ENCODE measurements at regions not wholly inside any gene's neighbourhood (a gene's known extent, or its start where the extent isn't known, plus 50 kb on each side); places are given as distances from the start of the nearest gene placed in this dataset.

DNA sequence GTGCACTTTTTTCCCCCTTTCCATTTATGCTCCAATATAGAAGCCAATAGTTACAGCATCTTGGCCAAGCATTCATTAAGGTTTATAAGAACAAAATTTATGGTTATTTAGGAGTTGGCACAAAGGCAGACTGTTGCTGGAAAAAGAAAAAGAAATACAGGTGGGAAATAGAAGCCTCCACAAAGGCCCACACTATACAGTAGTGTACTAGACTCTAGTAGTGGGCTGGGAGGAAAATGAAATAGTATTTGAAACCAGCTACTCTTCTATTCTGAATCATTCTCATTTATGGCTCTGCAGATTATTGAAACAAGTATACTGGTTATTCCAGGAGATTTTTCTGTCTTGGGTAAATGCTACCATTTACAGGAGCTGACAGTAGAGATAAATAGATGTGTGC lies 80.9 kb upstream of the CDK6 start:
- DNase-seq (ENCODE audit: low read depth, low spot score) (no peak), FAIRE-seq (no peak)
- Histone ChIP-seq H3K27ac (ENCODE audit: control insufficient read depth, insufficient read depth, low read length) (peak overlapping the region; percentile 76), H3K4me2 (ENCODE audit: control insufficient read depth, extremely low read depth, insufficient read depth, low read depth, low read length) (peak overlapping the region; percentile 83), H3K9me3 (ENCODE audit: control insufficient read depth, low read depth, low read length) (no peaks in the 10 kb centered on the region), H3K4me1 (ENCODE audit: control insufficient read depth, extremely low read depth, insufficient read depth, low read length) (peaks cover 20% of the 10 kb centered on the region), H3K9me1 (ENCODE audit: control insufficient read depth, extremely low read depth, insufficient read depth, low read length) (no peaks in the 10 kb centered on the region), H3K79me2 (ENCODE audit: control insufficient read depth, insufficient read depth, low read length) (no peaks in the 10 kb centered on the region), H3K9ac (ENCODE audit: control insufficient read depth, extremely low read depth, insufficient read depth, low read length) (peak overlapping the region; percentile 55), H3K27me3 (ENCODE audit: control insufficient read depth, extremely low read depth, insufficient read depth, low read length) (no peaks in the 10 kb centered on the region), H2AFZ (ENCODE audit: control insufficient read depth, low read length) (peak overlapping the region; percentile 44), H3K36me3 (ENCODE audit: control insufficient read depth in 2 of 2, extremely low read depth in 1 of 2, insufficient read depth in 2 of 2, low read length in 2 of 2) (no peaks in the 10 kb centered on the region), H3K4me3 (ENCODE audit: control insufficient read depth in 2 of 3, extremely low read depth in 1 of 3, insufficient read depth in 2 of 3, low read depth in 1 of 3, low read length in 3 of 3) (peak overlapping the region in 2 of 3 experiments; percentile 19 to 35), H4K20me1 (ENCODE audit: control insufficient read depth, extremely low read depth, insufficient read depth, low read length) (no peaks in the 10 kb centered on the region)
- dilution Hi-C loops (cut with MboI; ENCODE audit: extremely low pct_ligation_motif_present, low sequenced_read_pairs): no loop called here
- TF ChIP-seq, protein P1, sequence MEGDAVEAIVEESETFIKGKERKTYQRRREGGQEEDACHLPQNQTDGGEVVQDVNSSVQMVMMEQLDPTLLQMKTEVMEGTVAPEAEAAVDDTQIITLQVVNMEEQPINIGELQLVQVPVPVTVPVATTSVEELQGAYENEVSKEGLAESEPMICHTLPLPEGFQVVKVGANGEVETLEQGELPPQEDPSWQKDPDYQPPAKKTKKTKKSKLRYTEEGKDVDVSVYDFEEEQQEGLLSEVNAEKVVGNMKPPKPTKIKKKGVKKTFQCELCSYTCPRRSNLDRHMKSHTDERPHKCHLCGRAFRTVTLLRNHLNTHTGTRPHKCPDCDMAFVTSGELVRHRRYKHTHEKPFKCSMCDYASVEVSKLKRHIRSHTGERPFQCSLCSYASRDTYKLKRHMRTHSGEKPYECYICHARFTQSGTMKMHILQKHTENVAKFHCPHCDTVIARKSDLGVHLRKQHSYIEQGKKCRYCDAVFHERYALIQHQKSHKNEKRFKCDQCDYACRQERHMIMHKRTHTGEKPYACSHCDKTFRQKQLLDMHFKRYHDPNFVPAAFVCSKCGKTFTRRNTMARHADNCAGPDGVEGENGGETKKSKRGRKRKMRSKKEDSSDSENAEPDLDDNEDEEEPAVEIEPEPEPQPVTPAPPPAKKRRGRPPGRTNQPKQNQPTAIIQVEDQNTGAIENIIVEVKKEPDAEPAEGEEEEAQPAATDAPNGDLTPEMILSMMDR (optimal IDR thresholded peaks at IDR 0.05 in 1 of 3, IDR thresholded peaks at IDR 0.05 in 1 of 3, conservative IDR thresholded peaks at IDR 0.05 in 1 of 3; ENCODE audit: extremely low read depth in 1 of 3, insufficient read depth in 2 of 3, low read length in 3 of 3): no peak
- TF ChIP-seq EZH2 (IDR thresholded peaks at IDR 0.05; ENCODE audit: low read length): no peak

DNA sequence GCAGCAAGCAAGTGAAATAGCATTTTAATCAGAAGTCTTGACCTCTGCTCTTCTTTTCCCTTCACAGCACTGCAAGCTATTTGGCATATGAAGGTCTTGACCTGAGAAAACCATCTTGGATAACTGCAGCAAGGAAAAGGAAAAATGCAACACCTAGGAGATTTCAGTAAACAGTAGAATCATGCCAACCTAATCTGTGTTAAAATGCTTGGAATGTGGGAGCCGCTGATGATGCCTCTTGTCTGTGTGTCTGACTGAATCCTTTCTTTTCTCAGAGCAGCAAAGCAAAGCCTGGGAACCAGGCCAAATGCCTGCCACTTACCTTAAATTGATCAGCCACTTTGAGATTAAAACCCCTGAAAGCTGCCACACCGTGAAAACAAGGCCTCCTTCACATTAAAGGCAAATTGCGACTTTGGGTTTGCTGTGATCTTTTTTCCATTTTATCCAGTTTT lies 80.4 kb upstream of the CDK6 start:
- no peaks in the 10 kb centered on the region for H3K9me3 ChIP-seq (ENCODE audit: control insufficient read depth, low read depth, low read length)
- no peaks in the 10 kb centered on the region for H3K27me3 ChIP-seq (ENCODE audit: control insufficient read depth, extremely low read depth, insufficient read depth, low read length)
- peaks cover 20% of the 10 kb centered on the region for H3K4me1 ChIP-seq (ENCODE audit: control insufficient read depth, extremely low read depth, insufficient read depth, low read length)
- peak overlapping the region; percentile 44 for H2AFZ ChIP-seq (ENCODE audit: control insufficient read depth, low read length)
- no peaks in the 10 kb centered on the region for H3K79me2 ChIP-seq (ENCODE audit: control insufficient read depth, insufficient read depth, low read length)
- H3K9ac ChIP-seq (ENCODE audit: control insufficient read depth, extremely low read depth, insufficient read depth, low read length): peak overlapping the region; percentile 55
- TF ChIP-seq EZH2 (IDR thresholded peaks at IDR 0.05; ENCODE audit: low read length): no peak
- TF ChIP-seq, protein P1 (optimal IDR thresholded peaks at IDR 0.05 in 1 of 3, IDR thresholded peaks at IDR 0.05 in 1 of 3, conservative IDR thresholded peaks at IDR 0.05 in 1 of 3; ENCODE audit: extremely low read depth in 1 of 3, insufficient read depth in 2 of 3, low read length in 3 of 3): no peak
- peak overlapping the region in 2 of 3 experiments; percentile 19 to 41 for H3K4me3 ChIP-seq (ENCODE audit: control insufficient read depth in 2 of 3, extremely low read depth in 1 of 3, insufficient read depth in 2 of 3, low read depth in 1 of 3, low read length in 3 of 3)
- no peaks in the 10 kb centered on the region for H4K20me1 ChIP-seq (ENCODE audit: control insufficient read depth, extremely low read depth, insufficient read depth, low read length)
- H3K36me3 ChIP-seq (ENCODE audit: control insufficient read depth in 2 of 2, extremely low read depth in 1 of 2, insufficient read depth in 2 of 2, low read length in 2 of 2): no peaks in the 10 kb centered on the region
- no peaks in the 10 kb centered on the region for H3K9me1 ChIP-seq (ENCODE audit: control insufficient read depth, extremely low read depth, insufficient read depth, low read length)
- peak overlapping the region; percentile 76 for H3K27ac ChIP-seq (ENCODE audit: control insufficient read depth, insufficient read depth, low read length)
- dilution Hi-C loops (cut with MboI; ENCODE audit: extremely low pct_ligation_motif_present, low sequenced_read_pairs): no loop called here
- peak overlapping the region; percentile 83 for H3K4me2 ChIP-seq (ENCODE audit: control insufficient read depth, extremely low read depth, insufficient read depth, low read depth, low read length)
- peak; percentile 17 for DNase-seq (ENCODE audit: low read depth, low spot score)
- FAIRE-seq: peak; percentile 96

Measured in keratinocyte (primary cell).